K562 (cell line): ENCODE measurements at regions not wholly inside any gene's neighbourhood (a gene's known extent, or its start where the extent isn't known, plus 50 kb on each side); places are given as distances from the start of the nearest gene placed in this dataset.

ENCODE experiments used
- ATAC-seq: fragments of 200-7000 bp; cut with Tn5 transposase; 3 replicates; pipeline ENCODE4 v1.9.1; 2020; ENCODE audit warnings: moderate library complexity
- BruUV-seq: library from RNA; stranded (reverse); fragments of 400-500 nt; replicated peaks from 2 replicates; lab custom pipeline; 2021; lab: Mats Ljungman, UMichigan
- CTCF ChIA-PET: fragments of 300-600 bp; formaldehyde crosslinking; extraction: SDS; loops from one replicate; lab custom pipeline; 2021; ENCODE audit warnings: low intra/inter-chr PET ratio; lab: Yijun Ruan, JAX
- POLR2A ChIA-PET: fragments of 300-600, 350-650 bp; sonication (Branson Sonifier 250); formaldehyde crosslinking; extraction: SDS; loops from one replicate; lab custom pipeline; 2021; ENCODE audit warnings: antibody characterized with exemption, inconsistent platforms; lab: Yijun Ruan, JAX
- DNase-seq, 4 experiments: peaks; one replicate each; pipeline versions ENCODE4 v3.0.0 to v3.0.0-alpha.2; 2011 to 2018; ENCODE audit warnings: low spot score in 3 of 4, mixed read lengths in 3 of 4; ENCODE audit errors: extremely low read depth in 1 of 4
- FAIRE-seq: peaks from 2 replicates; lab custom pipeline; 2011; peaks lifted over from hg19 to GRCh38; lab: Jason Lieb, UNC
- H2AFZ ChIP-seq: 2 replicates; pipeline ENCODE4 v1.6.0; 2011; ENCODE audit warnings: low read depth, low read length, control low read depth, inconsistent platforms
- H3K27ac ChIP-seq: fragments of 200-600 bp; 3 replicates; pipeline ENCODE4 v1.8.0; 2011; ENCODE audit warnings: low read depth, mild to moderate bottlenecking, control low read depth, inconsistent platforms, low read length, moderate library complexity, mixed read lengths; ENCODE audit errors: extremely low read depth
- H3K27me3 ChIP-seq, 2 experiments: fragments of 300-600 bp in 1 of 2; 2 replicates in 1 of 2; 3 replicates in 1 of 2; pipeline versions ENCODE4 v1.6.0 to v1.8.0; 2011; ENCODE audit warnings: inconsistent platforms in 2 of 2, low read length in 2 of 2, mild to moderate bottlenecking in 1 of 2, mixed read lengths in 1 of 2, moderate library complexity in 1 of 2; ENCODE audit not compliant: control insufficient read depth in 2 of 2, insufficient read depth in 2 of 2
- H3K36me3 ChIP-seq: fragments of 300-600 bp; 3 replicates; pipeline ENCODE4 v1.8.0; 2011; ENCODE audit warnings: mild to moderate bottlenecking, low read length, inconsistent platforms; ENCODE audit not compliant: control insufficient read depth, insufficient read depth
- H3K4me1 ChIP-seq, 2 experiments: fragments of 200-600 bp in 1 of 2; replicated peaks in 1 of 2; 2 replicates in 1 of 2; 3 replicates in 1 of 2; pipeline versions ENCODE4 v1.5.1 to v1.8.0; 2011; ENCODE audit warnings: inconsistent platforms in 2 of 2, low read length in 2 of 2, mild to moderate bottlenecking in 1 of 2, mixed read lengths in 1 of 2, moderate library complexity in 1 of 2; ENCODE audit not compliant: control insufficient read depth in 2 of 2, insufficient read depth in 2 of 2
- H3K4me2 ChIP-seq: 2 replicates; pipeline ENCODE4 v1.6.1; 2011; ENCODE audit warnings: low read length, control low read depth, inconsistent platforms, mixed read lengths; ENCODE audit not compliant: insufficient read depth
- H3K4me3 ChIP-seq: fragments of 200-600 bp; sonication (generic), shearing (Covaris generic); 2 replicates; pipeline ENCODE4 v1.5.1; 2016; ENCODE audit warnings: control low read depth, inconsistent platforms
- H3K79me2 ChIP-seq: fragments of 200-600 bp; 3 replicates; pipeline ENCODE4 v1.8.0; 2011; ENCODE audit warnings: low read length, inconsistent platforms; ENCODE audit not compliant: control insufficient read depth, insufficient read depth
- H3K9ac ChIP-seq, 2 experiments: 2 replicates each; pipeline versions ENCODE4 v1.6.0 to v1.6.1; 2011; ENCODE audit warnings: low read depth in 2 of 2, low read length in 2 of 2, control low read depth in 1 of 2, inconsistent platforms in 1 of 2, mild to moderate bottlenecking in 1 of 2, mixed read lengths in 1 of 2; ENCODE audit not compliant: insufficient read depth in 1 of 2
- H3K9me1 ChIP-seq: one replicate; pipeline ENCODE4 v1.6.0; 2011; ENCODE audit warnings: inconsistent platforms, mild to moderate bottlenecking, low read length, moderate library complexity; ENCODE audit not compliant: control insufficient read depth, insufficient read depth
- H3K9me3 ChIP-seq: replicated peaks from 2 replicates; pipeline ENCODE4 v1.5.1; 2011; ENCODE audit warnings: low read depth, low read length, inconsistent platforms; ENCODE audit not compliant: control insufficient read depth, insufficient read depth
- H4K20me1 ChIP-seq: replicated peaks from 2 replicates; pipeline ENCODE4 v1.6.1; 2011; ENCODE audit warnings: low read length, inconsistent platforms, mixed read lengths; ENCODE audit not compliant: control insufficient read depth, insufficient read depth
- ATF4 ChIP-seq: fragments of 450-650 bp; formaldehyde crosslinking; IDR thresholded peaks from 2 replicates; pipeline ENCODE4 v1.4.0; 2022; ENCODE audit warnings: mild to moderate bottlenecking, moderate library complexity
- E2F3 ChIP-seq: fragments of 250-450 bp; sonication (Bioruptor Pico); IDR thresholded peaks from 2 replicates; pipeline ENCODE4 v1.4.0; 2020; ENCODE audit warnings: mild to moderate bottlenecking
- ERF ChIP-seq: fragments of 450-650 bp; formaldehyde crosslinking; IDR thresholded peaks from 2 replicates; pipeline ENCODE4 v1.4.0; 2020; ENCODE audit warnings: mild to moderate bottlenecking, mixed read lengths
- ETS2 ChIP-seq: IDR thresholded peaks from 2 replicates; pipeline ENCODE4 v1.6.1; 2016; ENCODE audit warnings: borderline replicate concordance, missing genetic modification characterization, mild to moderate bottlenecking, moderate library complexity, missing compliant biosample characterization; ENCODE audit not compliant: poor library complexity, severe bottlenecking
- FOXA1 ChIP-seq: fragments of 450-650 bp; IDR thresholded peaks from 2 replicates; pipeline ENCODE4 v1.6.1; 2016; ENCODE audit warnings: mild to moderate bottlenecking, borderline replicate concordance
- LARP7 ChIP-seq: fragments of 450-650 bp; IDR thresholded peaks from 2 replicates; pipeline ENCODE4 v1.6.1; 2016
- MYBL2 ChIP-seq, 2 experiments: fragments of 450-650 bp in 1 of 2; sonication (generic) in 1 of 2; formaldehyde crosslinking in 1 of 2; IDR thresholded peaks; 2 replicates each; pipeline versions ENCODE4 v1.6.1 to v1.8.1; 2017 to 2022; ENCODE audit warnings: borderline replicate concordance in 1 of 2, inconsistent platforms in 1 of 2, low read depth in 1 of 2, mild to moderate bottlenecking in 1 of 2, missing genetic modification reagents in 1 of 2, moderate library complexity in 1 of 2
- SRSF3 ChIP-seq: fragments of 200-400 bp; formaldehyde crosslinking; IDR thresholded peaks from 2 replicates; pipeline ENCODE4 v1.6.1; 2016; ENCODE audit warnings: mild to moderate bottlenecking, low read length, moderate library complexity; ENCODE audit not compliant: insufficient read depth
- ZNF140 ChIP-seq: fragments of 250-450 bp; sonication (Bioruptor Pico); IDR thresholded peaks from 2 replicates; pipeline ENCODE4 v1.8.0; 2021; ENCODE audit warnings: moderate library complexity, mild to moderate bottlenecking, inconsistent platforms
- ZNF324 ChIP-seq: fragments of 250-450 bp; sonication (Bioruptor Pico); IDR thresholded peaks from 2 replicates; pipeline ENCODE4 v1.4.0; 2020; ENCODE audit warnings: mild to moderate bottlenecking
- ZNF384 ChIP-seq: IDR thresholded peaks from 2 replicates; pipeline ENCODE4 v1.6.1; 2012; ENCODE audit warnings: low read depth, low read length, improper control_type of control experiment
- ZNF449 ChIP-seq: fragments of 250-450 bp; sonication (Bioruptor Pico); IDR thresholded peaks from 2 replicates; pipeline ENCODE4 v1.8.0; 2022; ENCODE audit warnings: moderate library complexity, mild to moderate bottlenecking, inconsistent platforms
- ZNF695 ChIP-seq: fragments of 450-650 bp; formaldehyde crosslinking; IDR thresholded peaks from 2 replicates; pipeline ENCODE4 v1.4.0; 2020; ENCODE audit warnings: mild to moderate bottlenecking, moderate library complexity
- ZNF79 ChIP-seq: fragments of 250-450 bp; sonication (Bioruptor Pico); IDR thresholded peaks from 2 replicates; pipeline ENCODE4 v1.4.0; 2020; ENCODE audit warnings: low read depth, mild to moderate bottlenecking, moderate library complexity
- WGBS: fragments of 100-300 bp; shearing (Covaris generic); methylation state at CpG from one replicate; pipeline ENCODE4 v1.1.6; 2016; ENCODE audit warnings: low coverage, mixed read lengths; ENCODE audit not compliant: insufficient coverage; ENCODE audit errors: missing lambda C conversion rate; 5-methylcytosine and 5-hydroxymethylcytosine counted together
- in situ Hi-C: fragments of 300-500 bp; cut with MboI; formaldehyde crosslinking; loops from 4 replicates; pipeline ENCODE4 v1.15.0; 2018; ENCODE audit warnings: inconsistent platforms, mixed read lengths
- intact Hi-C: fragments of 100-400 bp; cut with micrococcal nuclease; formaldehyde crosslinking; loops from 2 replicates; pipeline ENCODE4 v1.14.2; 2022
- TF ChIP-seq, protein P1 (sequence below): fragments of 450-650 bp; formaldehyde crosslinking; IDR thresholded peaks from 2 replicates; pipeline ENCODE4 v1.4.0; 2020; ENCODE audit warnings: mild to moderate bottlenecking, moderate library complexity
- TF ChIP-seq, protein P2 (sequence below): fragments of 450-650 bp; formaldehyde crosslinking; IDR thresholded peaks from 2 replicates; pipeline ENCODE4 v1.4.0; 2020; ENCODE audit warnings: mild to moderate bottlenecking, moderate library complexity

GRCh38 chr6:11328613-11329247, 96.3 kb upstream of the NEDD9 start:
- H3K4me3 ChIP-seq, result no peak overlapping the region
- in situ Hi-C loops, result no loop called here
- FAIRE-seq, result no peak
- ATAC-seq, result no peak
- DNase-seq, result no peak
- peaks cover 0 to 29% of the 10 kb centered on the region in 2 experiments; a peak in 2 of 5 replicates for H3K27me3 ChIP-seq
- H3K36me3 ChIP-seq, result no peaks in the 10 kb centered on the region
- H2AFZ ChIP-seq, result no peak overlapping the region
- H3K9me3 ChIP-seq, result no peaks in the 10 kb centered on the region
- H3K4me1 ChIP-seq, result no peaks in the 10 kb centered on the region
- H3K27ac ChIP-seq, result no peak overlapping the region
- intact Hi-C loops, result no loop called here
- POLR2A ChIA-PET, result no interaction called here
- 2% methylated on average over 7 of the region's 7 CpGs for WGBS
- H3K9me1 ChIP-seq, result no peaks in the 10 kb centered on the region
- no peak overlapping the region for H3K9ac ChIP-seq
- H3K4me2 ChIP-seq, result no peak overlapping the region
- H4K20me1 ChIP-seq, result no peaks in the 10 kb centered on the region
- CTCF ChIA-PET, result no interaction called here
- no TSS peak for BruUV-seq
- no peaks in the 10 kb centered on the region for H3K79me2 ChIP-seq
- TF ChIP-seq, protein P1, sequence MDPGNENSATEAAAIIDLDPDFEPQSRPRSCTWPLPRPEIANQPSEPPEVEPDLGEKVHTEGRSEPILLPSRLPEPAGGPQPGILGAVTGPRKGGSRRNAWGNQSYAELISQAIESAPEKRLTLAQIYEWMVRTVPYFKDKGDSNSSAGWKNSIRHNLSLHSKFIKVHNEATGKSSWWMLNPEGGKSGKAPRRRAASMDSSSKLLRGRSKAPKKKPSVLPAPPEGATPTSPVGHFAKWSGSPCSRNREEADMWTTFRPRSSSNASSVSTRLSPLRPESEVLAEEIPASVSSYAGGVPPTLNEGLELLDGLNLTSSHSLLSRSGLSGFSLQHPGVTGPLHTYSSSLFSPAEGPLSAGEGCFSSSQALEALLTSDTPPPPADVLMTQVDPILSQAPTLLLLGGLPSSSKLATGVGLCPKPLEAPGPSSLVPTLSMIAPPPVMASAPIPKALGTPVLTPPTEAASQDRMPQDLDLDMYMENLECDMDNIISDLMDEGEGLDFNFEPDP, result peak; percentile 63; the same call in 1 of the 2 replicates
- no peak for TF ChIP-seq FOXA1
- no peak for TF ChIP-seq ETS2 (tag)
- no peak for TF ChIP-seq LARP7
- no peak for TF ChIP-seq ZNF695 (CRISPR knock-in tag)
- TF ChIP-seq ERF (CRISPR knock-in tag), result peak; percentile 94
- no peak for TF ChIP-seq SRSF3
- TF ChIP-seq ZNF324 (CRISPR knock-in tag), result peak; percentile 24; the same call in 1 of the 2 replicates
- 0 out of 2 replicates have a peak, but pooled peaks have one; percentile 54 for TF ChIP-seq E2F3 (CRISPR knock-in tag)
- TF ChIP-seq ATF4 (CRISPR knock-in tag), result 0 out of 2 replicates have a peak, but pooled peaks have one; percentile 53
- TF ChIP-seq ZNF79 (CRISPR knock-in tag), result peak; percentile 90
- no peak for TF ChIP-seq ZNF140 (CRISPR knock-in tag)
- no peak for TF ChIP-seq MYBL2 (IDR thresholded peaks at IDR 0.05; ENCODE audit: low read depth)
- TF ChIP-seq MYBL2 (CRISPR knock-in tag; IDR thresholded peaks at IDR 0.05; ENCODE audit: borderline replicate concordance), result no peak
- TF ChIP-seq, protein P2, sequence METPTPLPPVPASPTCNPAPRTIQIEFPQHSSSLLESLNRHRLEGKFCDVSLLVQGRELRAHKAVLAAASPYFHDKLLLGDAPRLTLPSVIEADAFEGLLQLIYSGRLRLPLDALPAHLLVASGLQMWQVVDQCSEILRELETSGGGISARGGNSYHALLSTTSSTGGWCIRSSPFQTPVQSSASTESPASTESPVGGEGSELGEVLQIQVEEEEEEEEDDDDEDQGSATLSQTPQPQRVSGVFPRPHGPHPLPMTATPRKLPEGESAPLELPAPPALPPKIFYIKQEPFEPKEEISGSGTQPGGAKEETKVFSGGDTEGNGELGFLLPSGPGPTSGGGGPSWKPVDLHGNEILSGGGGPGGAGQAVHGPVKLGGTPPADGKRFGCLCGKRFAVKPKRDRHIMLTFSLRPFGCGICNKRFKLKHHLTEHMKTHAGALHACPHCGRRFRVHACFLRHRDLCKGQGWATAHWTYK (CRISPR knock-in tag), result peak; percentile 75
- TF ChIP-seq ZNF449 (CRISPR knock-in tag), result peak; percentile 38; the same call in 1 of the 2 replicates
- no peak for TF ChIP-seq ZNF384
